GM19438 (cell line): ENCODE measurements at regions not wholly inside any gene's neighbourhood (a gene's known extent, or its start where the extent isn't known, plus 50 kb on each side); places are given as distances from the start of the nearest gene placed in this dataset.
A peak's percentile ranks its signal among the peaks of the same experiment; 100 is the strongest.

ENCODE experiments used
- ATAC-seq: cut with Tn5 transposase; IDR thresholded peaks from one replicate; pipeline ENCODE4 v1.9.1; 2021; ENCODE audit warnings: low read depth; ENCODE audit not compliant: unreplicated experiment

GRCh38 chr6:79864421-79864820 is 82.9 kb downstream of the ELOVL4 start:
- ATAC-seq: no peak

GRCh38 chr6:79864001-79864400 is 83.4 kb downstream of the ELOVL4 start:
- ATAC-seq: no peak

- no peak for ATAC-seq
Observed at GRCh38 chr6:79863566-79863965, 83.8 kb downstream of the ELOVL4 start.

- no peak for ATAC-seq
Observed at GRCh38 chr6:79862711-79863110, 84.6 kb downstream of the ELOVL4 start.

GRCh38 chr6:79862126-79862525 is 85.2 kb downstream of the ELOVL4 start:
- ATAC-seq: no peak

- no peak for ATAC-seq
Observed at GRCh38 chr6:79861023-79861422, 86.3 kb downstream of the ELOVL4 start.

GRCh38 chr6:79847426-79847825 is 99.9 kb downstream of the ELOVL4 start:
- ATAC-seq: no peak

GRCh38 chr6:79842376-79843040 is 104.8 kb downstream of the ELOVL4 start:
- ATAC-seq: peak; percentile 65

GRCh38 chr6:79841577-79842375 is 105.6 kb downstream of the ELOVL4 start:
- ATAC-seq: peak; percentile 35

GRCh38 chr6:79838851-79839250 is 108.5 kb downstream of the ELOVL4 start:
- ATAC-seq: no peak

GRCh38 chr6:79833964-79834284 is 113.4 kb downstream of the ELOVL4 start:
- no peak for ATAC-seq

- ATAC-seq: no peak
Observed at GRCh38 chr6:79833264-79833963, 113.9 kb downstream of the ELOVL4 start.

- ATAC-seq: no peak
Observed at GRCh38 chr6:79832723-79833122, 114.6 kb downstream of the ELOVL4 start.

GRCh38 chr6:79824202-79824601 is 123.2 kb downstream of the ELOVL4 start:
- ATAC-seq: no peak

GRCh38 chr6:79821859-79822258 is 125.5 kb downstream of the ELOVL4 start:
- no peak for ATAC-seq

GRCh38 chr6:79818471-79818870 is 128.9 kb downstream of the ELOVL4 start:
- no peak for ATAC-seq

- ATAC-seq: no peak
Observed at GRCh38 chr6:79814940-79815339, 132.4 kb downstream of the ELOVL4 start.

- peak; percentile 96 for ATAC-seq
Observed at GRCh38 chr6:79813854-79814709, 133.3 kb downstream of the ELOVL4 start.

- peak; percentile 25 for ATAC-seq
Observed at GRCh38 chr6:79813143-79813850, 134.1 kb downstream of the ELOVL4 start.

- ATAC-seq: no peak
Observed at GRCh38 chr6:79812195-79812594, 135.2 kb downstream of the ELOVL4 start.
